HepG2 (cell line): ENCODE measurements at regions not wholly inside any gene's neighbourhood (a gene's known extent, or its start where the extent isn't known, plus 50 kb on each side); places are given as distances from the start of the nearest gene placed in this dataset.

Experiments used
- ATAC-seq: fragments of 200-7000 bp; cut with Tn5 transposase; 3 replicates; pipeline ENCODE4 v1.9.1; 2020; ENCODE audit warnings: mild to moderate bottlenecking, moderate library complexity
- BruUV-seq: library from RNA; stranded (reverse); fragments of 400-500 nt; replicated peaks from 2 replicates; lab custom pipeline; 2021; lab: Mats Ljungman, UMichigan
- CTCF ChIA-PET: fragments of 300-600 bp; formaldehyde crosslinking; extraction: SDS; loops from one replicate; lab custom pipeline; 2021; ENCODE audit warnings: low total read pairs, inconsistent platforms, low intra/inter-chr PET ratio; lab: Yijun Ruan, JAX
- POLR2A ChIA-PET: fragments of 350-600 bp; sonication (Branson Sonifier 250); formaldehyde crosslinking; loops from one replicate; lab custom pipeline; 2020; ENCODE audit warnings: antibody characterized with exemption, inconsistent platforms; lab: Yijun Ruan, JAX
- DNase-seq: peaks from one replicate; pipeline ENCODE4 v3.0.0-alpha.2; 2015; ENCODE audit warnings: low spot score
- FAIRE-seq: peaks from 3 replicates; lab custom pipeline; 2011; peaks lifted over from hg19 to GRCh38; lab: Jason Lieb, UNC
- H2AFZ ChIP-seq: one replicate; pipeline ENCODE4 v1.6.1; 2011; ENCODE audit warnings: low read length, inconsistent platforms
- H3K27ac ChIP-seq: fragments of 300-600 bp; 3 replicates; pipeline ENCODE4 v1.8.0; 2011; ENCODE audit warnings: mixed run types, mild to moderate bottlenecking, mixed read lengths, low read length, inconsistent platforms; ENCODE audit not compliant: insufficient read depth; ENCODE audit errors: extremely low read length
- H3K27me3 ChIP-seq, 2 experiments: fragments of 200-600 bp in 1 of 2; 2 replicates in 1 of 2; 3 replicates in 1 of 2; pipeline versions ENCODE4 v1.6.0 to v1.8.0; 2011; ENCODE audit warnings: low read length in 2 of 2, mild to moderate bottlenecking in 2 of 2, moderate library complexity in 2 of 2, inconsistent platforms in 1 of 2; ENCODE audit not compliant: insufficient read depth in 2 of 2, control insufficient read depth in 1 of 2
- H3K36me3 ChIP-seq, 2 experiments: fragments of 200-600 bp in 1 of 2; replicated peaks in 1 of 2; 2 replicates in 1 of 2; 3 replicates in 1 of 2; pipeline versions ENCODE4 v1.5.1 to v1.8.0; 2011; ENCODE audit warnings: low read length in 2 of 2, inconsistent platforms in 1 of 2; ENCODE audit not compliant: insufficient read depth in 2 of 2, control insufficient read depth in 1 of 2
- H3K4me1 ChIP-seq: 2 replicates; pipeline ENCODE4 v1.5.1; 2012; ENCODE audit warnings: low read length, inconsistent platforms; ENCODE audit not compliant: insufficient read depth
- H3K4me2 ChIP-seq: 2 replicates; pipeline ENCODE4 v1.6.0; 2011; ENCODE audit warnings: low read depth, low read length, inconsistent platforms
- H3K4me3 ChIP-seq, 3 experiments: fragments of 200-600 bp in 1 of 3; sonication (generic), shearing (Covaris generic) in 1 of 3; replicated peaks in 1 of 3; 2 replicates each; pipeline ENCODE4 v1.5.1; 2011 to 2016; ENCODE audit warnings: low read length in 3 of 3, inconsistent platforms in 2 of 3, low read depth in 2 of 3, mild to moderate bottlenecking in 2 of 3, control low read depth in 1 of 3, mixed read lengths in 1 of 3; ENCODE audit not compliant: insufficient read depth in 1 of 3
- H3K79me2 ChIP-seq: one replicate; pipeline ENCODE4 v1.6.1; 2011; ENCODE audit warnings: low read length, inconsistent platforms; ENCODE audit not compliant: insufficient read depth
- H3K9ac ChIP-seq: 2 replicates; pipeline ENCODE4 v1.6.0; 2011; ENCODE audit warnings: mild to moderate bottlenecking, low read depth, low read length, inconsistent platforms; ENCODE audit not compliant: insufficient read depth
- H3K9me3 ChIP-seq: 2 replicates; pipeline ENCODE4 v1.5.1; 2012; ENCODE audit warnings: mild to moderate bottlenecking, low read length
- H4K20me1 ChIP-seq: 2 replicates; pipeline ENCODE4 v1.6.0; 2011; ENCODE audit warnings: inconsistent platforms, mild to moderate bottlenecking, low read length, moderate library complexity; ENCODE audit not compliant: insufficient read depth
- ARHGAP35 ChIP-seq: sonication (generic); formaldehyde crosslinking; IDR thresholded peaks from 2 replicates; pipeline ENCODE4 v1.9.0; 2022; ENCODE audit warnings: mild to moderate bottlenecking, inconsistent platforms, moderate library complexity, missing genetic modification reagents, borderline replicate concordance
- ATF6 ChIP-seq: sonication (generic); formaldehyde crosslinking; conservative IDR thresholded peaks from 2 replicates; pipeline ENCODE4 v1.4.0; 2020; ENCODE audit warnings: missing genetic modification reagents
- GFI1 ChIP-seq: sonication (generic); formaldehyde crosslinking; IDR thresholded peaks from 2 replicates; pipeline ENCODE4 v1.5.0; 2020; ENCODE audit warnings: missing genetic modification reagents, mild to moderate bottlenecking, borderline replicate concordance
- KDM5A ChIP-seq: fragments of 200-600 bp; sonication (generic); IDR thresholded peaks from 2 replicates; pipeline ENCODE4 v1.7.0; 2018; ENCODE audit warnings: antibody characterized with exemption, mild to moderate bottlenecking, low read length, borderline replicate concordance
- MEIS2 ChIP-seq: sonication (generic); formaldehyde crosslinking; IDR thresholded peaks from 2 replicates; pipeline ENCODE4 v1.9.0; 2021; ENCODE audit warnings: mild to moderate bottlenecking, missing genetic modification reagents
- NFYB ChIP-seq: sonication (generic); formaldehyde crosslinking; IDR thresholded peaks from 2 replicates; pipeline ENCODE4 v1.4.0; 2020; ENCODE audit warnings: missing genetic modification reagents
- POLR2A ChIP-seq, 2 experiments: IDR thresholded peaks; 2 replicates each; pipeline ENCODE4 v1.6.1; 2011; ENCODE audit warnings: low read depth in 2 of 2, low read length in 2 of 2, mild to moderate bottlenecking in 1 of 2, moderate library complexity in 1 of 2; ENCODE audit not compliant: insufficient read depth in 1 of 2
- ZMAT5 ChIP-seq: sonication (generic); formaldehyde crosslinking; IDR thresholded peaks from 2 replicates; pipeline ENCODE4 v1.5.0; 2020; ENCODE audit warnings: mild to moderate bottlenecking, low read depth, missing genetic modification reagents, borderline replicate concordance
- ZNF121 ChIP-seq: sonication (generic); formaldehyde crosslinking; IDR thresholded peaks from 2 replicates; pipeline ENCODE4 v1.5.0; 2020; ENCODE audit warnings: mild to moderate bottlenecking, missing genetic modification reagents
- ZNF616 ChIP-seq: sonication (generic); formaldehyde crosslinking; IDR thresholded peaks from 2 replicates; pipeline ENCODE4 v1.5.0; 2020; ENCODE audit warnings: low read depth, mild to moderate bottlenecking, missing genetic modification reagents
- ZNF761 ChIP-seq: sonication (generic); formaldehyde crosslinking; conservative IDR thresholded peaks from 2 replicates; pipeline ENCODE4 v1.4.0; 2020; ENCODE audit warnings: mild to moderate bottlenecking, missing genetic modification reagents
- WGBS: methylation state at CpG from one replicate; pipeline ENCODE4 v1.1.6; 2017; ENCODE audit warnings: low lambda C conversion rate; 5-methylcytosine and 5-hydroxymethylcytosine counted together
- in situ Hi-C: cut with HindIII; loops from 2 replicates; pipeline ENCODE4 v1.10.0; 2017; ENCODE audit warnings: low pct_unique_long_range_greater_than_20kb; ENCODE audit not compliant: extremely low pct_ligation_motif_present
- intact Hi-C: fragments of 100-400 bp; cut with micrococcal nuclease; formaldehyde crosslinking; loops from one replicate; pipeline ENCODE4 v1.10.0; 2022; ENCODE audit not compliant: unreplicated experiment

- Histone ChIP-seq H3K79me2 (no peaks in the 10 kb centered on the region), H3K4me1 (no peaks in the 10 kb centered on the region), H3K9me3 (peaks cover 43% of the 10 kb centered on the region), H3K27me3 (no peaks in the 10 kb centered on the region), H3K36me3 (no peaks in the 10 kb centered on the region), H3K27ac (no peak overlapping the region), H3K4me2 (no peak overlapping the region), H2AFZ (no peak overlapping the region), H3K4me3 (no peak overlapping the region), H4K20me1 (no peaks in the 10 kb centered on the region)
- POLR2A ChIA-PET = no interaction called here
- CTCF ChIA-PET = no interaction called here
- intact Hi-C loops (no loop called here), in situ Hi-C loops (no loop called here)
- BruUV-seq = no TSS peak
- FAIRE-seq = no peak
- no peak for DNase-seq
- TF ChIP-seq NFYB (CRISPR knock-in tag) (no peak), GFI1 (CRISPR knock-in tag) (no peak), ZNF121 (CRISPR knock-in tag) (no peak)
- TF ChIP-seq, all 625 proteins: peak for 0
- no peak overlapping the region for H3K9ac ChIP-seq
- no peak for ATAC-seq
These were observed 294.6 kb downstream of the TTLL7 start for GRCh38 chr1:83704350-83704749.

- BruUV-seq = no TSS peak
- no peaks in the 10 kb centered on the region for H3K79me2 ChIP-seq
- TF ChIP-seq KDM5A (no peak), ARHGAP35 (CRISPR knock-in tag) (no peak), ZNF616 (CRISPR knock-in tag) (no peak), ATF6 (no peak), ZMAT5 (CRISPR knock-in tag) (no peak), POLR2A (IDR thresholded peaks at IDR 0.05; ENCODE audit: insufficient read depth in 1 of 2, low read depth in 2 of 2, low read length in 2 of 2) (no peak), MEIS2 (CRISPR knock-in tag) (no peak), ZNF761 (CRISPR knock-in tag) (no peak)
- ChIA-PET POLR2A (no interaction called here), CTCF (no interaction called here)
- WGBS = 7% methylated on average over 1 of the region's 1 CpG
- H3K4me3 ChIP-seq = no peak overlapping the region
- H3K4me1 ChIP-seq = no peaks in the 10 kb centered on the region
- H4K20me1 ChIP-seq = no peaks in the 10 kb centered on the region
- H3K9ac ChIP-seq = no peak overlapping the region
- H3K9me3 ChIP-seq = peaks cover 49% of the 10 kb centered on the region
- in situ Hi-C loops = no loop called here
- intact Hi-C loops = no loop called here
- no peaks in the 10 kb centered on the region for H3K27me3 ChIP-seq
- no peak overlapping the region for H3K4me2 ChIP-seq
- no peaks in the 10 kb centered on the region for H3K36me3 ChIP-seq
- H3K27ac ChIP-seq = no peak overlapping the region
- ATAC-seq (no peak), FAIRE-seq (no peak), DNase-seq (no peak)
- no peak overlapping the region for H2AFZ ChIP-seq
These were observed 296.6 kb downstream of the TTLL7 start for GRCh38 chr1:83702356-83702755.
